IPS DF 19.7 (cell line): ENCODE measurements at regions not wholly inside any gene's neighbourhood (a gene's known extent, or its start where the extent isn't known, plus 50 kb on each side); places are given as distances from the start of the nearest gene placed in this dataset.
A peak's percentile ranks its signal among the peaks of the same experiment; 100 is the strongest.
"Not testable (repeated sequence)": the region's sequence is repeated elsewhere in the genome, so short reads cannot be mapped to it uniquely, and the experiment has no call there.

ENCODE experiments used
- DNase-seq: peaks from one replicate; pipeline ENCODE4 v3.0.0-alpha.2; 2013; ENCODE audit warnings: low read depth, low spot score

GRCh38 chr3:59210260-59210659 is 160.4 kb upstream of the CFAP20DC start:
- DNase-seq, result no peak

GRCh38 chr3:59192473-59192872 is 142.6 kb upstream of the CFAP20DC start:
- no peak for DNase-seq

DNA sequence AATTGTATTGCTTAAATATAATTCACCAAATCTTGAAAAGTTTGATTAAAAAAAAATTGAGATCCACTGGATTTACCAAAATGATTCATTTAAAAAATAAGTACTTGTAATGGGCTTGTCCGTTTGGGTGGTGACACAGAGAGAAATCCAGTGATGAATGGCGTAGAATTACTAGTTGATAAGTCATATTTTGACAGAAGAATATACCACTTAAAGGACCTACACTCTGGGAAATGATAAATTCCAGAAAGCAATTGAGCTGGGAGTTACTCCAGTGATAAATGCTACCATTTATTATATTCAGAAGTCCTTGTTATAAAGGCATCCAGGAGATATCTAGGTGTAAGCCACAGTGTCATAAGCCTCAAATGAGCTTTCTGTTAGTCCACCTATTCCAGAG is 141.8 kb upstream of the CFAP20DC start:
- DNase-seq, result no peak

- no peak for DNase-seq
Observed at GRCh38 chr3:59189939-59190338, 140.1 kb upstream of the CFAP20DC start.

- no peak for DNase-seq
Observed at GRCh38 chr3:59189526-59189925, 139.7 kb upstream of the CFAP20DC start.

DNA sequence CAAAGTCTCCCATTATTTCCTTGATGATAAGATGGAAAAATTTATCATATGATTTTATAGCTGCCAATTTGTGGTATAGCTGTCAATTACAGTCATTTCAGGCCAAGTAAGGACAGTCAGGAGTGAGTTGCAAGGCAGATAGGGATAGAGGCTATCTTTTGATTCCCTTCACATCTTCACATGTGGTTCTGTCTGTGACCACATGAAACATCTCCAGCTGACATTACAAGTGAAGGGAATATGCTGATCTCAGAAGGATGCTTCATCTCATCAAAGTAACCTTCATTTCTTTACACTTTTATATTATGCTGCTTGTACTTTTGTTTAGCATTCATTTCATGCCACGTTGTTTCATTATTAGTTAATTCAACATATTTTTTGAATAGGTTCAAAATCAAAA is 136.9 kb upstream of the CFAP20DC start:
- no peak for DNase-seq

GRCh38 chr3:59185591-59186369 is 136.0 kb upstream of the CFAP20DC start:
- DNase-seq, result no peak

DNA sequence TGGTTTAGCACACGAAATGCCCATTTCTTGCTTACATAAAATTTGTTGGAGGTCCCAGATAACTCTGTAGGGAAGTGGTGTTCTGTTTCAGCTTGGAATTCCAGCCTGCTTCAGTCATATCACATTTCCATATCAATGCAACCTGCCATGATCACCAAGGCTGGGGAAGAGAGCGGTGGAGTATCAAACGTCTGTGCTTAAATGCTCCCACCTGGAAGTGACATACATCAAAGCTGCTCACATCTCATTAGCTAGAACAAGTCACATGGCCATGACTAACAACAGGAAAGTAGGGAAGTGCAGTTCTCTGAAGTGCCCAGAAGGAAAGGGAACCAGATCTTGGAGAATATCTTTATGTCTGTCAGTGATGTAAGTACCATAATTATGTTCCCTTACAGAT is 130.2 kb upstream of the CFAP20DC start:
- peak; percentile 71 for DNase-seq

DNA sequence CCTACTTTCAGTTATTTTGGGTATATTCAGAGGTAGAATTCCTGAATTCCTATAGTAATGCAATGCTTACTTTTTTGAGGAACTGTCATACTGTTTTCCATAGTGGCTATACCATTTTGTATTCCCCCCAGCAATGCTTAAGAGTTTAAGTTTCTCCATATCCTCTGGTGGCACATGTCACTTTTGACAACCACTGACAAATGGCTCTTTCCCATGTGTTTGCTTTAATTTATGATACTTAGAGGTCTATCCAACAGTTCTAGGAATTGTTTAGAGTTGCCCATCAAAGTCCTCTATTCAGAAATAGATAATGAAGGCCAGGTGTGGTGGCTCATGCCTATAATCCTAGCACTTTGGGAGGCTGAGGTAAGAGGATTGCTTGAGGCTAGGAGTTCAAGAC is 128.9 kb upstream of the CFAP20DC start:
- no peak for DNase-seq

DNA sequence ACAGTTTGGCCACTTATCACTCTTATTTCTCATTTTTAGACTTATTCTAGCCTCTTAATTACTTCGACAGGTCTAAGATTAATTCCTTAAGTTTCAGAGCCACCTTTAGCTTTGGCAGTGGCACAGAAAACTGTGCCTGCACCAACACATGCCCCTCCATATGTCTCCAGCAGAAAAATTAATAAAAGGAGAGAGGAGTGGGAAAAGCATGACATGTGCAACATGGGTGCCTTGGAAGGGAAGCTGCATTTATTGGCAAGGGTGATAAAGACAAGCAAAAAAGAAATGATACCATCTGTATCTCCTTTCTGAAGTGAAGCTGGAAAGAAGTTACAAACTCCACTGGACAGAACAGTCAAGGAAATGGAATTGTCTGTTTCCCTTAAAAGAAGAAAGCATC is 121.7 kb upstream of the CFAP20DC start:
- DNase-seq, result no peak

DNA sequence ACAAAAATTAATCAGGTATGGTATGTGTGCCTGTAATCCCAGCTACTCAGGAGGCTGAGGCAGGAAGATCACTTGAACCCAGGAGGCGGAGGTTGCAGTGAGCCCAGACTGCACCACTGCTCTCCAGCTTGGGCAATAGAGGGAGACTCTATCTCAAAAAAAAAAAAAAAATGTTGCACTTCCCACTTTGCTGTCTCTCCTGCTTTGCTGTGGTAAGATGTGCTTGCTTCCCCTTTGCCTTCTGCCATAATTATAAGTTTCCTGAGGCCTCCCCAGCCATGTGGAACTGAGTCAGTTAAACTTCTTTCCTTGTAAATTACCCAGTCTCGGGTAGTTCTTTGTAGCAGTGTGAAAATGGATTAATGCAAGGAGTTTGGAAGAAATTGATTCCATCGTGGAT is 120.3 kb upstream of the CFAP20DC start:
- not testable (repeated sequence) for DNase-seq

GRCh38 chr3:59167756-59168155 is 117.9 kb upstream of the CFAP20DC start:
- DNase-seq, result no peak

- no peak for DNase-seq
Observed at GRCh38 chr3:59163953-59164352, 114.1 kb upstream of the CFAP20DC start.

- DNase-seq, result no peak
Observed at GRCh38 chr3:59161048-59161447, 111.2 kb upstream of the CFAP20DC start.

DNA sequence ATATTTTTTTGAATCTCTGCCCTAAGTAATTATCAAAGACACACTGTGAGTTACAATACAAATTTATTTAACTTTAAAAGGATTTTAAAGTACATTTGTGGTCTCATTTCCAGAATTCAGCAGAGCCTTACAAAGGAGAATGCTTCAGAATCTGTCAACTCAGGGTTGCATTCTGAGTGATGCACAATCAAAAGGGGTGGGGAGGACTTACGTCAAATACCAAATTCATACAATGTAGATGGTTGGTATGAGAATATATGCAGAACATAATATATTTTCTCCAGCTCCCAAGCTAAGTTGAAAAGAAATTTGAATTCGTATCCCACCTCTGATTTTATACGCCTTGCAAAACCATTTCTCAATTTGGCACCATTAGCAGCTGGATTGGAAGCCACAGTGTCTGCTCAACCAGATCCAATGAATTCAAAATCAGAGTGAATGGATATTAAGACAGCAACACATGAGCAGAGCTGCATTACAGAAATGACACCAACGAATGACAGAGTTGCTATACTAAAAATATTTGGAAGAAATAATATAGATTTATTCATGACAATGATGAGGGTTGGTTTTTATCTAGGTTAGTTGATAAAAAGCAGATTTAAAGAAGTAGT is 110.4 kb upstream of the CFAP20DC start:
- no peak for DNase-seq

DNA sequence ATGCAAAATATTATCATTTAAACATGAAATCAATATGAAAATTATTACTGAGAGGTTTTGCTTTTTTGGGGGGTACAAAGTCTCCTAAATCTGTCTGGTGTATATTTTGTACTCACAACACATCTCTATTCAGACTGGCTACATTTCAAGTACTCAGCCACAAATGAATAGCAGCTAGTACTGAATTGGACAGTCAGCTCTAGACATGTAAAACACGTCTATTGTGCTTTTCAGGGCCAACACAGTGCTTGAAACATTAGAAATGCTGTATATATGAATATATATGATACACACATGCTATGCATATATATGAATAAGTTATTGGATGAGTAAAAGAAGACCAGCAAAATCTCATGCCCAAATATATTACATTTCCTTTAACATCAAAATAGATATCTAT is 103.8 kb upstream of the CFAP20DC start:
- DNase-seq, result no peak

DNA sequence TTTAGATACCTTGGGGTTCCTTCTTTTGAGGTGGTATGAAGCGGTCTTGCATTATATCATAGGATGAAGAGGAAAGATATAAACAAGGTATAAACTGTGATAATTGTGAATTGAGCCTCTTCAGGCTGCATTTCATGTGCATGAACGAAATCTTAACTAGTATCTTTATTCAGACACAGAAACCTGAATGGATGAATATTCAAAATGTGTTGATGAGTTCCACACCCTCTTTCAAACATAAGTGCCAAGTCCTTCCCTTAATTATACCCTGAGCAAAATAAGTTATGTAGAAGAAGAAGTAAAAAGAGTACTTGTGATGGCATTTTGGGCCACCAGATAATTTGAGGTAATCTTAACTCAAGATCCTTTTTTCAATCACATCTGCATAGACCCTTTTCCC is 103.1 kb upstream of the CFAP20DC start:
- no peak for DNase-seq

DNA sequence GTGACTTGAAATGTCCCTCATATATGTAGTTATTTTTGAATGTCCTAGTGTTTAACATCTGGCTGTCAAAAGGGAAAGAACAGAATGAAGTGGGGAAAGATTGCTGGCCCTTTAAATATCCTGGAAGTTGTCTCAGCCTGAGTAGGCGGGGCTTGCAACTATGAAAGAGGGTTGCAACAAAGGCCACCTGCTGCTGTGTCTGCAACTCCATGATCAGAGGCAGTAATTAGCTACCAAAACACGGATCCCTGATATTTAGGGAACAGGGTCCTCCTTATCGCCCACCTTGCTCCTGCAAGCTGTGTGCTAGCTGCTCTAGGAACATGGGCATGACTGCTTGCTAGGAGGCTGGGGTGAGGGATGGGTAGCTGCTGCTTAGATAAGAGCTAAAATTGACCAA is 100.2 kb upstream of the CFAP20DC start:
- DNase-seq, result peak; percentile 12

DNA sequence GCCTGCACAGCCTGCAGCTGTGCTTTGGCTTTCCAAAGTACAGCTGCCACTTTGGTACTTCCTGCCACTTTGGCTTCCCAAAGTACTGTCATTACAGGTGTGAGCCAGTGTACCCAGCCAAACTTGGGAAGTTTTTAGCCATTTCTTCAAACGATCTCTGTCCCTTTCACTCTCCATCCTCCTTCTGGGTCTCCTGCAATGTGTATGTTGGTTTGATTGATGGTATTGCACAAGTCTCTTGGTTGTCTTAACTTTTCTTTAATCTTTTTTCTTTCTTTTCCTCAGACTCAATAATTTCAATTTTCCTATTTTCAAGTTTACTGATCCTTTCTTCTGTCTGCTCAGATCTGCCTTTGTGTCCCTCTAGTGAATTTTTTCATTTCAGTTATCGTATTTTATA is 99.3 kb upstream of the CFAP20DC start:
- DNase-seq, result no peak

- no peak for DNase-seq
Observed at GRCh38 chr3:59143447-59143846, 93.6 kb upstream of the CFAP20DC start.

- DNase-seq, result no peak
Observed at GRCh38 chr3:59142556-59142955, 92.7 kb upstream of the CFAP20DC start.

DNA sequence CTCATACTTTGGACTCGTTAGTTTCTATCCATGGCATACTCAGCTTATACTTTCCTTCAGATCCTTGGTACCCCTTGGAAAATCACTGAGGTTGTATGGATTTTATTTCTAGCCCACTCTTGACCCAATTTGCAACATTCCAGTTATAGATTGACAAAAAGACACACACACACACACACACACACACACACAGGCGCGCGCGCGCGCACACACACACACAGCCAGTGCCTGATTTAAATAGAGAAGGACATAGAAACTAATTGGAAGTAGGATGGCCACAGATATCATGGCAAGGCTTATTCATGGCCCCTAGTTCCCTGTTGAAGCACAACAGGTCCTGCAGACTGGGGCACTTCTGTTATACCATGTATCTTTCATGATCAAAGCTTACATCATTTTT is 89.1 kb upstream of the CFAP20DC start:
- DNase-seq, result no peak

DNA sequence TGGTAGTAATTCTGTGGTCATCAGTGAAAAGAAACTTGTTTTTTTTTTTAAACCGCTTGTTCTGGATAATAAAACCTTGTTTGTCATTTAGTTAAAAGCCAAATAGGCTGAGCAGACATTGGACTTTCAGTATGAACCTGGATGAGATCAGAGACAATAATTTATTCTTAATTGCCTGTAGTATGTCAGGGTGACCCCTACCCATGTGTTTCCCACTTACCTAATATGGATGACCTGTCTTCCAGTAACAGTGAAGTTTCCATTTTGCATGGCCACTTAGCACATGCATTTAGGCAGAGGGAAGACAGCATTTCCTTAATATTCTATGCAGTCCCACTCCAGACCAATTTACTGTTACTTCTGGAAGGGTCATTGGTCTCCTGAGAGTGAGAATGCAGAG is 87.6 kb upstream of the CFAP20DC start:
- no peak for DNase-seq

DNA sequence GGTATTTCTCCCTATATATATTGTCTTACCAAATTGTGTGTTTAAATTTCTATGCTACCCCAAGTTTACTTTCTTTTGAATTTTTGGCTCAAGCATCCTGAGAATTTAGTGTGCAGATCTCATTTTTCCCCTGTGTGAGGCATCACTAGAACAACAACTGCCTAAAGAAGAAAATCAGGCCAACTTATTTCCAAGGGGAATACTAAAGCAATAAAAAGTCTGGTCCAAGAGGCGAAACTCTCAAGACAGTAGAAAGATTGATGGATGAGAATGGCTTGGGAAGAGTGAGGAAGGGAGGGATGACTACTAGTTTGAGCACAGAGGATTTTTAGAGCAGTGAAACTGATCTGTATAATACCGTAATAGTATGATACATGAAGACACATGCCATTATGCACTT is 86.3 kb upstream of the CFAP20DC start:
- no peak for DNase-seq
